ENCODE measurements at regions not wholly inside any gene's neighbourhood (a gene's known extent, or its start where the extent isn't known, plus 50 kb on each side); places are given as distances from the start of the nearest gene placed in this dataset.

GRCh38 chr14:104274806-104275205 lies 136.4 kb downstream of the KIF26A start:
- TF ChIP-seq CTCF (IDR thresholded peaks at IDR 0.05) (no peak), POLR2A (IDR thresholded peaks at IDR 0.05) (no peak), POLR2AphosphoS5 (IDR thresholded peaks at IDR 0.05) (no peak)
